GM04503 (cell line): ENCODE measurements at regions not wholly inside any gene's neighbourhood (a gene's known extent, or its start where the extent isn't known, plus 50 kb on each side); places are given as distances from the start of the nearest gene placed in this dataset.

Source experiments
- DNase-seq: peaks from one replicate; pipeline ENCODE4 v3.0.0-alpha.2; 2012; ENCODE audit warnings: low read depth

- DNase-seq = no peak
These were observed 86.8 kb downstream of the CCT6B start for GRCh38 chr17:34874478-34874877.

GRCh38 chr17:34872640-34873039 lies 88.6 kb downstream of the CCT6B start:
- DNase-seq = no peak

DNA sequence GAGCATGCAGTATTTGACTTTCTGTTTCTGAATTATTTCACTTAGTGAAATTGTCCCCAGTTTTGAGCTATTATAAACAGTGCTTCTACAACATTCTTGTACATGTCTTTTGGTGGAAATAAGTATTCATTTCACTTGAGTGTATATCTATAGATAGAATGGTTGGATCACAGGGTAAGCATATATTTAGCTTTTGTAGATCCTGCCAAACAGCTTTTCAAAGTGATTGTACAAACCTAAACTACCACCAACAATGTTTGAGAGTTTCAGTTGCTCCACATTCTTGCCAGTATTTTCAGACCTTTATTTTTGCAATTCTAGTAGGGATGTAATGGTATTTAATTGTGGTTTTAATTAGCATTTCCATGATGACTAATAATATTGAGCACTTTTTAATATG lies 91.6 kb downstream of the CCT6B start:
- DNase-seq = no peak

DNA sequence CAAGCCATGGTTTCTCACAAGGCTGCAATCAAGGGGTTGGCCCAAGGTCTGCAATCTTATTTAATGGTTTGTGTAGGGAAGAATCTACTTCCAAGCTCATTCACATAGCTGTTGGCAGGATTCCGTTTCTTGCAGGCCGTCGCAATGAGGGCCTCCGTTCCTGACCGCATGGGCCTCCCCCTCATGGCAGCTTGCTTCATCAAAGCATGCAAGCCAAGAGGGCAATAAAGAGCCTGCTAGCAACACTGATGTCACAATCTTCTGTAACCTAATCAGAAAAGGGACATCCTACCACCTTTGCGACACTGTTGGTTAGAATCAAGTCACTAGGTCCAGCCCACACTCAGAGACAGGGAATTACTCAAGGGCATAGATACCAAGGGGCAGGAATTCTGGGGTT lies 95.5 kb downstream of the CCT6B start:
- no peak for DNase-seq

GRCh38 chr17:34862384-34862783 lies 98.9 kb downstream of the CCT6B start:
- no peak for DNase-seq

GRCh38 chr17:34861864-34862263 lies 99.4 kb downstream of the CCT6B start:
- no peak for DNase-seq

DNA sequence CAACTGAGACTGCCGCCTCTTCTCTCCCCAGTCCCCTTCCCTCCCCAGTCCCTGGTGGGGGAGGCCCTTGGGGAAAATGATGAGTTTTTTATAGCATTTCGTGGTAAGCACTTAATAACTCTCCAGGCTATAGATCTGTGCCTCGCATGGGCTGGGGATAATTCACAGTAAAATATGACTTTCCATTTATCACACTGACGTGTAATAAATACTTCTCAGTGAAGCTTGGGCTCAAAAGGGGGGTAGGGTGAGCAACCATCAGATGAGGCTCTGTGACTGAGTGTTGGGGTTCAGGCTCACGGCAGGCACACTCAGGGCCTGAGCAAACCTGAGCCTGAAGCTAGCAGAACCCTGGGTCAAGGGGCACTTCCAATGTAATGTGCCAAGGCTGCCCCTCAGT lies 101.6 kb downstream of the CCT6B start:
- no peak for DNase-seq

DNA sequence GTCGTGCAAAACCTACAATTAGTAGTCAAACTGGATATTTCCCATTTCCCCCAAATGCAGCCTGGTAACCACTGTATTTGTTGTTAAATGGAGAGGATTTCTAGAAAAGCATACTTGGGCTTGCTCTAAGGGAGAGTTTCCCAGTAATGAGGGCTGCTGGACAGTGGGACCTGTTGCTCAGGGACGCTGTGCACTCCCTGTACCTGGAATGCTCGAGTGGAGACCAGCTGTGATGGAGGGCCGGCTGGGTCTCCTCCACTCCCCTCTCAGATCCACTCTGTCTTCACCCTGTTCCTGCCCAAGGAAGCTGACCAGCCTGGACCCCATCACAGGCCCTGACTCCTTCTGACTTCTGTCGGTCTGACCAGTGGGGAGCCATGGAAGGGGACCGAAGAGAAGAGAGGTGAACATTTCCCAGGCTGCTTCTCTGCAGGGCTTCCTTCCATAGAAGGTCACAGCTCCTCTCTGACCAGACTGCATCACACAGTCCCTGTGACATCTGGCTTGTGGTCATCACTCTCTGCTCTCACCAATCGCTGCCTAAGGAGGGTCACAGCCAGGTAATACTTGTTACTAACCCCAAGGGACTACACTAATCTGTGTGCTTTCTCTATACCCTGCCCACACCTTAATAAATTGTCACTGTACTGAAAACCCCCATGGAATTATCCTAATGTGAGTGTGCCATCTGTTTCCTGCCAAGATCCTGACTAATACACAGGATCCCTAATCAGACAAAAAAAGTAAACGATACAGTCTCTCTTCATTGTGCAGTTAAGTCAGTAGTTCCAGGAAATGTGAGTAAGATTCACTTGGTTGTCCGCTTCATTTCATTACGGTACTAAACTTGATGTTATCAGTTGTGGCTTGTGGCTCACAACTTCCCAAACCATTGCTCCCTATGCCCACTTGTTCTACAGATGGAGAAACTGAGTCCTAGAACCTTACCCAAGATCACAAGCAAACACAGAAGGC lies 102.4 kb downstream of the CCT6B start:
- no peak for DNase-seq

DNA sequence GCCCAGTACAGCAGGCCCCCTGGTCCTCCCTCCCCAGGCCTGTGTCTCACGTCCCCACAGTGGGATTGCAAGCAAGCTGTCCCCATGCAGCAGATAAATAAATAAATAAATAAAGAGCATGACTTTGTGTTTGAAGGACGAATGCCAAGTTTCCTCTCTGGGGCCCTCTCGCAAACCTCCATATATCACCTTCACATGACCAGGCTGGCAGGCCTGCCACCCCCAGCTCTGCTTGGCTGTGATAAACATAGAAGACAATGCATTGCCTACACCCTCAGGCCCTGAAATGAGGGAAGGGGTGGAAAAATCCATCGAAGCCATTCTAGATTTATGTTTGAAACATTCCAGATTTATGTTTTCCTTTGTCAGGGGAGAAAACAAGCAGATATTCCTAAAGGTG lies 107.3 kb downstream of the CCT6B start:
- DNase-seq = no peak

DNA sequence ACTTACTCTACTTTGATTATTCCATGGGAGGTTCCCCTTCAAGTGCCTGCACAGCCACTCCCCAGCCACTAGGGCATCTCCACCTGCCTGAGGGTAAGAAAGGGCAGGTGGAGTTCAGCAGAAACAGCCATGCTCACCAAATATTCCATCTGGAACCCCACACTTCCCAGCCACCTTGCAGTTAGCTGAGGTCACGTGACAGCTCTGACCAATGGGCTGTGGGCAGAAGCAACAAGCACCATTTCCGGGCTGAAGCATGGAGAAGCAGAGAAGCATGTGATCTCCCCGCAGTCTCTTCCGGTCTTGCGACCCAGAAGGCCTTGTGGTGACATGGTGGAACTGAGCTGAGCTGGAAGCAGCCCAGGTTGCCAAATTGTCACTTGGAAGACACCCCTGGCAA lies 108.6 kb downstream of the CCT6B start:
- DNase-seq = no peak

GRCh38 chr17:34851961-34852540 lies 109.2 kb downstream of the CCT6B start:
- DNase-seq = no peak

- DNase-seq = no peak
These were observed 110.3 kb downstream of the CCT6B start for GRCh38 chr17:34850964-34851363.

DNA sequence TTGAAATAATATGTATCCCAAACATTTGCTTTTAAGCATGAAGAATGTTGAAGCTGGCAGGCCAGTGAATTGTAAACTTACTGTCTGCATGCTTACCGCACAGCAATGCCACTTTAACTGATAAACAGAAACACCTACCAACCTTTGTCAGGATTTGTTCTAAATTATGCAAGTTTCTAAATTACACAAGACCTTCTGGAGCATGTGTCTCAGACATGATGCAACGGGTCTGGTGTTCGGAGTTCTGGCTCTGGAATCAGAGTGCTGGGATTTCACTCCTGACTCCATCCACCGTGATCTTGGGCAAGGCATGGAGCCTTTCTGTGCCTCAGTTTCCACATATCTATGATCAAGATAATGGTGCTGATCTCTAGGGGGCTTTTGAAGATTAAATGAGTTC lies 111.2 kb downstream of the CCT6B start:
- DNase-seq = no peak

DNA sequence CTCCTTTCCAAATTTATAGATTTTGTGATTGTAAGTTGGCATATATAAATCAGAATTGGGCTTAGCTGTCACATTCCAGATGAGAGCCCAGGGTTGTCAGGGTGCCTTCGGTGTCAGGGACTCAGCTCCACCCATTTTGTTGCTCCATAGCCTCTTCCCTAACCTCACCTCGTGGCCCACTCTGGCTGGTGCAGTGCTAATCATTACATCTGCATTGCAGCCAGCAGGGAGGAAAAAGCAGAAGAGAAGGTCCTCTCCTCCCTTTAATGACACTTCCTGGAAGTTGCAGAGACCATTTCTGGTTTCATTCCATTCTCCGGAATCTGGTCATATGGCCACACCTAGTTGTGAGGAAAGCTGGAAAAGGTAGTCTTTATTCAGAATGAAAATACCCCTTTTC lies 113.3 kb downstream of the CCT6B start:
- no peak for DNase-seq

- DNase-seq = no peak
These were observed 116.0 kb downstream of the CCT6B start for GRCh38 chr17:34845296-34845695.

DNA sequence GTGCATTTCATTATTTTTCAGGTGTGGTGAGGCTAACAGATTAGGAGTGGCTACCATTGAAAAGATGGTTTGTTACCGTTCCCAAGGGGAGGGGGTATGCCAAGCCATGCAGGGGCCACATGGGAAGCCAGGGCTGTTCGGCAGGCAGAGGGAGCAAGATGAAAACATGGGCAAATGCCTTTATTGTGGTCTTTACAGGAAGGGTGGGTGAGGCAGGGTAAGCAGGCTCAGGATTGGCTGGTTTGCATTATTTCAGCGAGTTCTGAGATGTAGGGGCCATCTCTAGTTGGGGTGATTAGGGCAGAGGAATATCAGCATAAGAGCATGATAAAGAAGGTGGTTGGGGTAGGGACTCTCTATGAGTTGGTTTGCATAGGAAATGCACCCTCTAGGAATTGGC lies 117.6 kb downstream of the CCT6B start:
- no peak for DNase-seq

- no peak for DNase-seq
These were observed 119.0 kb downstream of the CCT6B start for GRCh38 chr17:34842235-34842634.

DNA sequence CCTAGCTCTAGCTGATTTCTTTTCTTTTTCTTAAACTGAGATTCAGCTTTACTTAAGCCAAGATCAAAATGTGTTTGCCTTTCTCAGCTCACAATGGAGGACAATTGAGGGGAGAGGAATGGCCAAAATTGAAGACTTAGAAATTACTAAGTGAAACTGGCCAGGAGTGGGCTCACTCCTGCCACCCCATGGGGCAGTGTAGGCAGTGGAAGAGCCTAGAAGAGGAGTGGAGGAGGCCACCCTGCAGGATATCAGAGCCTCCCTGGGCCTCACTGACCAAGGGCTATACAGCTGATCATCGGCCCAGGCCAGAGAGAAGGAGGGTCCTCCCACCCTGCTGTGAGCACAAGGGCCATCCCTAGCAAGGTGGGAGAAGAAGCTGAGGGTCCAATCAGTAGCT lies 119.8 kb downstream of the CCT6B start:
- DNase-seq = no peak

DNA sequence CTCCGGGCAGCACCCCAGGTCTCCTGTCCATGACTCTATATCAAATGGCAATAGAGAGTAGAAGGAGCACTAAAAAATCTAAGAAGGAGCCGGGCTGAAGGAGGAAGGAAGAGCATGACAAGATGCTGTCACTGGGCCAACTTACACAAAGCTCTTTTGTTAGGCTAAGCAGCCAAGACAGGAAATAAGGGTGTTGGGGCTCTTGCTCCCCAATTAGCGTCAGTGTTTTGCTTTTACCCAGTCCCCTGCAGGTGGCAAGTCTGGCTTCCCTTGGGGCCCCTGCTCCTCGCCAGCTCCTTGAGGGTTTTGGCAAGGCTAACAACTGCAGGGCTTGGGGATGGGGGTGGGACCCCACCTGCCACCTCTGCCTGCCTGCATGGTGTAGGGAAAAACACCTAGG lies 120.5 kb downstream of the CCT6B start:
- DNase-seq = no peak

DNA sequence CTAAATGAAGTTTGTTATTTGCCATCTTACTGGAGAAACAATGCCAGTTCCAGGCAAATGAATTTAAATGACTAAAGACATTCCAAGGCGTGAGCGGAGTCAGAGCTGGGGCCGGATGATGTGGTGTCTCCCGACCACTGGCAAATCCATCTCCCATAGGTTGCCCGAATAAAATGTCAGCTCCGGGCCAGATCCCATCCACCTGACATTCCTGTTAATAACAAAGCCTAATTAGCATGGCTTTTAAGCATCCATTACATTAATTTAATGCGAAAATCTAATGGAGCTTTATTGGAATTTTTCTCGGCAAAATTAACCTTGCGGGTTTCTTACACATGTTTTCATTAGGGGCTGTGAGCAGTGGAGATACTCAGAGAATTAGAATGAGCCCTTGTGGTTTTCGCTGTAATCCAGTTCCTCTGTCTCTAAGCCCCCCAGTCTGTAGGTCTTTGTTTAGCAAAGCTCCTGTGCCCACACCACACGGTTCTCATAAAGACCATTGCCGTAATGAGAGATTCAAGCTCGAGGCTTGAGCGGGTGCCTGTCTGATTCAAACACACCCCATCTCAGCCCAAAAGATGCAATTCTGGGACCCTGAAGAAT lies 123.3 kb downstream of the CCT6B start:
- no peak for DNase-seq

DNA sequence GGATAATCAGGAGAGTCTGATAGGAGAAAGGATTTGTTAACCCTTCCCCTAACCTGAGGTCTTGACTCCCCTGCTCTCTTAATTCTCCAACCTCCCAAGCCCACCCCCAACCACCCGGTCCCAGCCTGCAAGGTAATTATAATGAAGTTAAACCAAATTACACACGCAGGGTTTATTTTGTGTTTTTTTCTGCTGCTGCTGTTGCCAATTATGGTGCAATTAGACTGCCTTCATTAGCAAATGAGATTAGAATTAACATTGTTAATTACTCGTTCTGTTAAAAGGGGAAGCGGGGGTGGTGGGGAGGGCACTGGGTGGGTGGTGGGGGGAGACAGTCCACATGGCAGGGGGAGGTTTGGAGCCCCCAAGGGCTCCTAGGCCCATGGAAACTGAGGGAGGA lies 128.9 kb downstream of the CCT6B start:
- DNase-seq = no peak

- DNase-seq = no peak
These were observed 134.3 kb downstream of the CCT6B start for GRCh38 chr17:34827008-34827407.

DNA sequence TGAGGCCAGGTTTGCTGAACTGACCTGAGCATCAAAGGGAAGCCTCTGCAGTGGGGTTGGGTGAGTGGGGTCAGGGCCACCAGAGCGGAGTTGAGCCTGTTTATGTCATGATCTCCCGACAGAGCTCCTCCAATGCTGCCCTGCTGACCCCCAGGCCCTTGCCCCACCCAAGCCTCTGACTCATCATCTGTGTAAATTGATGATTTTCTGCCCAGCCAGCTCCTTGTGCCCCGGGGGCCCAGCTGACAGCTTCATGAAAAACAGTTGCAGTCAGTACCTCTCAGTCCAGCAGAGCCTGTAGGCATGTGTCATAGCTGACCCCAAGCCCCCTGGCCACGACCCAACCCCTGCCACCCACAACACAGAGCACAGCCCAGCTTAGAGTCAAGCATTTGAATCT lies 134.9 kb downstream of the CCT6B start:
- DNase-seq = no peak
